Neural cell (in vitro differentiated cells): ENCODE measurements at regions not wholly inside any gene's neighbourhood (a gene's known extent, or its start where the extent isn't known, plus 50 kb on each side); places are given as distances from the start of the nearest gene placed in this dataset.

ENCODE experiments used
- H2AFZ ChIP-seq: fragments of 200-600, 300-800 bp; sonication (generic), shearing (Covaris generic); 2 replicates; pipeline ENCODE4 v1.6.0; 2014; ENCODE audit warnings: low read depth, mild to moderate bottlenecking, antibody characterized with exemption, low read length, moderate library complexity
- H3F3A ChIP-seq: fragments of 200-600 bp; shearing (Covaris generic); 2 replicates; pipeline ENCODE4 v1.6.1; 2016; ENCODE audit warnings: mild to moderate bottlenecking, moderate library complexity, mixed read lengths, antibody characterized with exemption, low read length; ENCODE audit not compliant: insufficient read depth, poor library complexity, severe bottlenecking
- H3K27ac ChIP-seq: fragments of 200-600, 300-800 bp; sonication (generic), shearing (Covaris generic); 2 replicates; pipeline ENCODE4 v1.5.1; 2014; ENCODE audit warnings: mild to moderate bottlenecking, low read length, moderate library complexity
- H3K27me3 ChIP-seq: fragments of 300-800, 200-600 bp; sonication (generic), shearing (Covaris generic); 2 replicates; pipeline ENCODE4 v1.6.0; 2014; ENCODE audit warnings: mild to moderate bottlenecking, low read depth, low read length, moderate library complexity; ENCODE audit not compliant: insufficient read depth
- H3K36me3 ChIP-seq: fragments of 300-800, 200-600 bp; sonication (generic), shearing (Covaris generic); 2 replicates; pipeline ENCODE4 v1.5.1; 2014; ENCODE audit warnings: mild to moderate bottlenecking, antibody characterized with exemption, low read length, moderate library complexity; ENCODE audit not compliant: insufficient read depth
- H3K4me2 ChIP-seq: fragments of 300-800, 200-600 bp; sonication (generic), shearing (Covaris generic); 2 replicates; pipeline ENCODE4 v1.6.0; 2014; ENCODE audit warnings: mild to moderate bottlenecking, low read length
- H3K4me3 ChIP-seq: fragments of 300-800, 200-600 bp; sonication (generic), shearing (Covaris generic); 2 replicates; pipeline ENCODE4 v1.5.1; 2014; ENCODE audit warnings: mild to moderate bottlenecking, low read length, moderate library complexity
- H3K79me2 ChIP-seq: fragments of 200-600 bp; shearing (Covaris generic); replicated peaks from 2 replicates; pipeline ENCODE4 v1.6.0; 2014; ENCODE audit warnings: mild to moderate bottlenecking, low read length, moderate library complexity; ENCODE audit not compliant: insufficient read depth
- H3K9ac ChIP-seq: fragments of 300-800, 200-600 bp; sonication (generic), shearing (Covaris generic); 2 replicates; pipeline ENCODE4 v1.6.1; 2016; ENCODE audit warnings: mild to moderate bottlenecking, low read length, mixed read lengths
- H3K9me2 ChIP-seq: fragments of 200-600 bp; shearing (Covaris generic); 2 replicates; pipeline ENCODE4 v1.6.1; 2016; ENCODE audit warnings: mild to moderate bottlenecking, low read length, mixed read lengths; ENCODE audit not compliant: insufficient read depth
- H3K9me3 ChIP-seq: fragments of 200-600, 300-800 bp; sonication (generic), shearing (Covaris generic); 2 replicates; pipeline ENCODE4 v1.6.1; 2016; ENCODE audit warnings: mild to moderate bottlenecking, mixed run types, low read length, moderate library complexity, mixed read lengths
- H4K20me1 ChIP-seq: fragments of 200-600 bp; shearing (Covaris generic); 2 replicates; pipeline ENCODE4 v1.6.1; 2016; ENCODE audit warnings: mild to moderate bottlenecking, mixed run types; ENCODE audit not compliant: insufficient read depth
- CTCF ChIP-seq: fragments of 450-650 bp; IDR thresholded peaks from 2 replicates; pipeline ENCODE4 v1.5.1; 2014; ENCODE audit warnings: antibody characterized with exemption, mild to moderate bottlenecking, moderate library complexity; ENCODE audit not compliant: poor library complexity, severe bottlenecking
- EP300 ChIP-seq: fragments of 450-650 bp; conservative IDR thresholded peaks from 2 replicates; pipeline ENCODE4 v1.6.1; 2014; ENCODE audit warnings: antibody characterized with exemption, mild to moderate bottlenecking, moderate library complexity; ENCODE audit not compliant: poor library complexity, severe bottlenecking
- EZH2 ChIP-seq: fragments of 200-600, 300-800 bp; shearing (Covaris generic), sonication (generic); IDR thresholded peaks from 2 replicates; pipeline ENCODE4 v1.6.1; 2014; ENCODE audit warnings: antibody characterized with exemption, low read length, borderline replicate concordance, mild to moderate bottlenecking; ENCODE audit not compliant: insufficient read depth, poor library complexity, severe bottlenecking
- MXI1 ChIP-seq: fragments of 450-650 bp; conservative IDR thresholded peaks from 2 replicates; pipeline ENCODE4 v1.6.1; 2014; ENCODE audit warnings: antibody characterized with exemption, mild to moderate bottlenecking; ENCODE audit not compliant: poor library complexity, severe bottlenecking
- POLR2AphosphoS5 ChIP-seq: IDR thresholded peaks from 2 replicates; pipeline ENCODE4 v1.6.1; 2012
- RAD21 ChIP-seq: fragments of 450-650 bp; conservative IDR thresholded peaks from 2 replicates; pipeline ENCODE4 v1.6.1; 2014; ENCODE audit warnings: antibody characterized with exemption, mild to moderate bottlenecking, moderate library complexity
- REST ChIP-seq: IDR thresholded peaks from 2 replicates; pipeline ENCODE4 v1.6.1; 2012; ENCODE audit warnings: borderline replicate concordance
- SMC3 ChIP-seq: fragments of 450-650 bp; conservative IDR thresholded peaks from 2 replicates; pipeline ENCODE4 v1.6.1; 2014; ENCODE audit warnings: antibody characterized with exemption, mild to moderate bottlenecking, moderate library complexity; ENCODE audit not compliant: poor library complexity
- TAF1 ChIP-seq: IDR thresholded peaks from 2 replicates; pipeline ENCODE4 v1.6.1; 2012; ENCODE audit warnings: low read depth

- Histone ChIP-seq H3K4me3 (no peak overlapping the region), H3F3A (no peaks in the 10 kb centered on the region), H4K20me1 (no peaks in the 10 kb centered on the region), H3K9me3 (no peaks in the 10 kb centered on the region), H3K36me3 (no peaks in the 10 kb centered on the region), H3K79me2 (no peaks in the 10 kb centered on the region), H2AFZ (no peak overlapping the region), H3K27ac (no peak overlapping the region), H3K9ac (no peak overlapping the region), H3K4me2 (no peak overlapping the region), H3K27me3 (no peaks in the 10 kb centered on the region), H3K9me2 (no peaks in the 10 kb centered on the region)
- no peak for TF ChIP-seq POLR2AphosphoS5
- TF ChIP-seq SMC3: no peak
- TF ChIP-seq EZH2: no peak
- TF ChIP-seq REST: no peak
- TF ChIP-seq TAF1: no peak
- no peak for TF ChIP-seq RAD21
- TF ChIP-seq CTCF: no peak
- TF ChIP-seq MXI1: no peak
- no peak for TF ChIP-seq EP300
Measured at GRCh38 chr18:61706276-61706915, 186.4 kb downstream of the RNF152 start.

GRCh38 chr18:61703508-61703907, 189.3 kb downstream of the RNF152 start:
- no peaks in the 10 kb centered on the region for H3K79me2 ChIP-seq
- no peak overlapping the region for H3K27ac ChIP-seq
- no peaks in the 10 kb centered on the region for H4K20me1 ChIP-seq
- H3F3A ChIP-seq: no peaks in the 10 kb centered on the region
- H3K36me3 ChIP-seq: no peaks in the 10 kb centered on the region
- H3K27me3 ChIP-seq: no peaks in the 10 kb centered on the region
- no peak overlapping the region for H2AFZ ChIP-seq
- H3K4me2 ChIP-seq: no peak overlapping the region
- TF ChIP-seq MXI1: no peak
- TF ChIP-seq POLR2AphosphoS5: no peak
- TF ChIP-seq SMC3: no peak
- no peak for TF ChIP-seq REST
- TF ChIP-seq EP300: no peak
- no peak for TF ChIP-seq TAF1
- no peak for TF ChIP-seq RAD21
- TF ChIP-seq EZH2: no peak
- TF ChIP-seq CTCF: no peak
- no peak overlapping the region for H3K9ac ChIP-seq
- no peaks in the 10 kb centered on the region for H3K9me3 ChIP-seq
- H3K4me3 ChIP-seq: no peak overlapping the region
- no peaks in the 10 kb centered on the region for H3K9me2 ChIP-seq
